ENCODE measurements at regions not wholly inside any gene's neighbourhood (a gene's known extent, or its start where the extent isn't known, plus 50 kb on each side); places are given as distances from the start of the nearest gene placed in this dataset.

- H2AFZ ChIP-seq (ENCODE audit: insufficient read depth, low read length, poor library complexity): no peak overlapping the region
- H4K12ac ChIP-seq (ENCODE audit: low read depth, low read length): no peak overlapping the region
- H3K79me1 ChIP-seq (ENCODE audit: low read length): peaks cover 2% of the 10 kb centered on the region
- H3K27ac ChIP-seq (ENCODE audit: low read depth, low read length): no peak overlapping the region
- no peak overlapping the region for H3K9ac ChIP-seq (ENCODE audit: low read length)
- no peak overlapping the region for H2BK5ac ChIP-seq (ENCODE audit: low read depth, low read length, poor library complexity)
- no peak overlapping the region for H3K4ac ChIP-seq (ENCODE audit: low read depth, low read length)
- H3K23ac ChIP-seq (ENCODE audit: low read length): no peak overlapping the region
- no peak overlapping the region for H4K8ac ChIP-seq (ENCODE audit: low read depth, low read length)
- H3K9me3 ChIP-seq (ENCODE audit: insufficient read depth, low read depth, low read length): no peaks in the 10 kb centered on the region
- no peaks in the 10 kb centered on the region for H3K27me3 ChIP-seq (ENCODE audit: insufficient read depth, low read length)
- no peak overlapping the region for H3K4me2 ChIP-seq (ENCODE audit: low read length)
- H2AK5ac ChIP-seq (ENCODE audit: low read length): no peak overlapping the region
- no peaks in the 10 kb centered on the region for H3K36me3 ChIP-seq (ENCODE audit: control insufficient read depth in 1 of 2, insufficient read depth in 2 of 2, low read length in 2 of 2)
- no peak overlapping the region for H2BK120ac ChIP-seq (ENCODE audit: insufficient read depth, low read length, poor library complexity)
- no peak overlapping the region for H4K91ac ChIP-seq (ENCODE audit: low read depth, low read length)
- peaks cover 0 to 5% of the 10 kb centered on the region in 2 experiments for H3K4me1 ChIP-seq (ENCODE audit: control insufficient read depth in 1 of 2, insufficient read depth in 2 of 2, low read length in 2 of 2)
- H3K18ac ChIP-seq (ENCODE audit: low read length): no peak overlapping the region
- DNase-seq: no peak
- WGBS (ENCODE audit: extremely low coverage, insufficient coverage, insufficient read length): no CpG with 5 or more reads among the region's 1 CpG
- H3K14ac ChIP-seq (ENCODE audit: low read length): no peak overlapping the region
- no peak overlapping the region for H2BK12ac ChIP-seq (ENCODE audit: low read length)
- H3K4me3 ChIP-seq (ENCODE audit: low read depth, low read length): no peak overlapping the region
- H3K79me2 ChIP-seq (ENCODE audit: control insufficient read depth, insufficient read depth, low read length, poor library complexity): no peaks in the 10 kb centered on the region
These were observed 134.4 kb downstream of the GXYLT1 start for GRCh38 chr12:42010257-42010656.

- H3K79me2 ChIP-seq (ENCODE audit: control insufficient read depth, insufficient read depth, low read length, poor library complexity): no peaks in the 10 kb centered on the region
- H2AK5ac ChIP-seq (ENCODE audit: low read length): no peak overlapping the region
- no peak overlapping the region for H2BK12ac ChIP-seq (ENCODE audit: low read length)
- no peak overlapping the region for H3K4ac ChIP-seq (ENCODE audit: low read depth, low read length)
- H4K91ac ChIP-seq (ENCODE audit: low read depth, low read length): no peak overlapping the region
- H3K27ac ChIP-seq (ENCODE audit: low read depth, low read length): no peak overlapping the region
- no peak overlapping the region for H2BK120ac ChIP-seq (ENCODE audit: insufficient read depth, low read length, poor library complexity)
- no peak overlapping the region for H3K4me2 ChIP-seq (ENCODE audit: low read length)
- no peak overlapping the region for H3K9ac ChIP-seq (ENCODE audit: low read length)
- no peaks in the 10 kb centered on the region for H3K9me3 ChIP-seq (ENCODE audit: insufficient read depth, low read depth, low read length)
- H2BK5ac ChIP-seq (ENCODE audit: low read depth, low read length, poor library complexity): no peak overlapping the region
- no peak overlapping the region for H4K8ac ChIP-seq (ENCODE audit: low read depth, low read length)
- no peak overlapping the region for H2AFZ ChIP-seq (ENCODE audit: insufficient read depth, low read length, poor library complexity)
- no peak for DNase-seq
- no peak overlapping the region for H4K12ac ChIP-seq (ENCODE audit: low read depth, low read length)
- no peak overlapping the region for H3K23ac ChIP-seq (ENCODE audit: low read length)
- peaks cover 0 to 5% of the 10 kb centered on the region in 2 experiments for H3K4me1 ChIP-seq (ENCODE audit: control insufficient read depth in 1 of 2, insufficient read depth in 2 of 2, low read length in 2 of 2)
- no peaks in the 10 kb centered on the region for H3K27me3 ChIP-seq (ENCODE audit: insufficient read depth, low read length)
- H3K14ac ChIP-seq (ENCODE audit: low read length): no peak overlapping the region
- H3K79me1 ChIP-seq (ENCODE audit: low read length): peaks cover 2% of the 10 kb centered on the region
- no peak overlapping the region for H3K18ac ChIP-seq (ENCODE audit: low read length)
- WGBS (ENCODE audit: extremely low coverage, insufficient coverage, insufficient read length): no CpG with 5 or more reads among the region's 5 CpGs
- H3K36me3 ChIP-seq (ENCODE audit: control insufficient read depth in 1 of 2, insufficient read depth in 2 of 2, low read length in 2 of 2): no peaks in the 10 kb centered on the region
- H3K4me3 ChIP-seq (ENCODE audit: low read depth, low read length): no peak overlapping the region
These were observed 135.7 kb downstream of the GXYLT1 start for GRCh38 chr12:42008996-42009395.

GRCh38 chr12:42003031-42003430, 141.6 kb downstream of the GXYLT1 start:
- no peaks in the 10 kb centered on the region for H3K79me2 ChIP-seq (ENCODE audit: control insufficient read depth, insufficient read depth, low read length, poor library complexity)
- no peak overlapping the region for H2AK5ac ChIP-seq (ENCODE audit: low read length)
- no peaks in the 10 kb centered on the region for H3K9me3 ChIP-seq (ENCODE audit: insufficient read depth, low read depth, low read length)
- no peak overlapping the region for H2BK12ac ChIP-seq (ENCODE audit: low read length)
- no peak overlapping the region for H2BK5ac ChIP-seq (ENCODE audit: low read depth, low read length, poor library complexity)
- WGBS (ENCODE audit: extremely low coverage, insufficient coverage, insufficient read length): no CpG with 5 or more reads among the region's 1 CpG
- H3K4me2 ChIP-seq (ENCODE audit: low read length): no peak overlapping the region
- H3K27me3 ChIP-seq (ENCODE audit: insufficient read depth, low read length): no peaks in the 10 kb centered on the region
- no peaks in the 10 kb centered on the region for H3K79me1 ChIP-seq (ENCODE audit: low read length)
- no peak overlapping the region for H3K9ac ChIP-seq (ENCODE audit: low read length)
- H4K8ac ChIP-seq (ENCODE audit: low read depth, low read length): no peak overlapping the region
- no peak overlapping the region for H4K91ac ChIP-seq (ENCODE audit: low read depth, low read length)
- H3K14ac ChIP-seq (ENCODE audit: low read length): no peak overlapping the region
- no peak overlapping the region for H3K27ac ChIP-seq (ENCODE audit: low read depth, low read length)
- H3K36me3 ChIP-seq (ENCODE audit: control insufficient read depth in 1 of 2, insufficient read depth in 2 of 2, low read length in 2 of 2): no peaks in the 10 kb centered on the region
- DNase-seq: no peak
- no peak overlapping the region for H2BK120ac ChIP-seq (ENCODE audit: insufficient read depth, low read length, poor library complexity)
- no peak overlapping the region for H3K4me3 ChIP-seq (ENCODE audit: low read depth, low read length)
- H4K12ac ChIP-seq (ENCODE audit: low read depth, low read length): no peak overlapping the region
- H3K4me1 ChIP-seq (ENCODE audit: control insufficient read depth in 1 of 2, insufficient read depth in 2 of 2, low read length in 2 of 2): no peaks in the 10 kb centered on the region
- no peak overlapping the region for H3K18ac ChIP-seq (ENCODE audit: low read length)
- H3K23ac ChIP-seq (ENCODE audit: low read length): no peak overlapping the region
- H3K4ac ChIP-seq (ENCODE audit: low read depth, low read length): no peak overlapping the region
- H2AFZ ChIP-seq (ENCODE audit: insufficient read depth, low read length, poor library complexity): no peak overlapping the region

GRCh38 chr12:42002563-42002962, 142.1 kb downstream of the GXYLT1 start:
- H2BK12ac ChIP-seq (ENCODE audit: low read length): no peak overlapping the region
- no peak overlapping the region for H3K14ac ChIP-seq (ENCODE audit: low read length)
- no peaks in the 10 kb centered on the region for H3K79me1 ChIP-seq (ENCODE audit: low read length)
- no peak overlapping the region for H3K9ac ChIP-seq (ENCODE audit: low read length)
- no peak overlapping the region for H4K8ac ChIP-seq (ENCODE audit: low read depth, low read length)
- no peak overlapping the region for H3K23ac ChIP-seq (ENCODE audit: low read length)
- no peak overlapping the region for H4K12ac ChIP-seq (ENCODE audit: low read depth, low read length)
- DNase-seq: no peak
- no peaks in the 10 kb centered on the region for H3K36me3 ChIP-seq (ENCODE audit: control insufficient read depth in 1 of 2, insufficient read depth in 2 of 2, low read length in 2 of 2)
- no peak overlapping the region for H3K18ac ChIP-seq (ENCODE audit: low read length)
- no peaks in the 10 kb centered on the region for H3K27me3 ChIP-seq (ENCODE audit: insufficient read depth, low read length)
- H3K27ac ChIP-seq (ENCODE audit: low read depth, low read length): no peak overlapping the region
- H3K4ac ChIP-seq (ENCODE audit: low read depth, low read length): no peak overlapping the region
- no peaks in the 10 kb centered on the region for H3K4me1 ChIP-seq (ENCODE audit: control insufficient read depth in 1 of 2, insufficient read depth in 2 of 2, low read length in 2 of 2)
- WGBS (ENCODE audit: extremely low coverage, insufficient coverage, insufficient read length): no CpG with 5 or more reads among the region's 1 CpG
- H3K79me2 ChIP-seq (ENCODE audit: control insufficient read depth, insufficient read depth, low read length, poor library complexity): no peaks in the 10 kb centered on the region
- H3K9me3 ChIP-seq (ENCODE audit: insufficient read depth, low read depth, low read length): no peaks in the 10 kb centered on the region
- no peak overlapping the region for H2AK5ac ChIP-seq (ENCODE audit: low read length)
- no peak overlapping the region for H2BK5ac ChIP-seq (ENCODE audit: low read depth, low read length, poor library complexity)
- no peak overlapping the region for H4K91ac ChIP-seq (ENCODE audit: low read depth, low read length)
- H2AFZ ChIP-seq (ENCODE audit: insufficient read depth, low read length, poor library complexity): no peak overlapping the region
- no peak overlapping the region for H3K4me3 ChIP-seq (ENCODE audit: low read depth, low read length)
- no peak overlapping the region for H2BK120ac ChIP-seq (ENCODE audit: insufficient read depth, low read length, poor library complexity)
- no peak overlapping the region for H3K4me2 ChIP-seq (ENCODE audit: low read length)

Data from trophoblast cell (in vitro differentiated cells and primary cell).